Ovary (tissue), 3 donors: ENCODE measurements at regions not wholly inside any gene's neighbourhood (a gene's known extent, or its start where the extent isn't known, plus 50 kb on each side); places are given as distances from the start of the nearest gene placed in this dataset.

Experiments used
- POLR2A ChIP-seq: fragments of 450-650 bp; IDR thresholded peaks from one replicate; pipeline ENCODE4 v1.6.1; 2017; ENCODE audit warnings: antibody characterized with exemption, mild to moderate bottlenecking, moderate library complexity
- TF ChIP-seq, protein P1 (sequence below), 3 donors: fragments of 450-650 bp in 2 of 3; fragments of 200-600 bp in 1 of 3; IDR thresholded peaks; one replicate each; pipeline versions ENCODE4 v1.5.1 to v1.8.0; 2016 to 2022; ENCODE audit warnings: antibody characterized with exemption in 3 of 3, mild to moderate bottlenecking in 1 of 3
- donor health status: DM: no; HTN: no; CAD: no.

DNA sequence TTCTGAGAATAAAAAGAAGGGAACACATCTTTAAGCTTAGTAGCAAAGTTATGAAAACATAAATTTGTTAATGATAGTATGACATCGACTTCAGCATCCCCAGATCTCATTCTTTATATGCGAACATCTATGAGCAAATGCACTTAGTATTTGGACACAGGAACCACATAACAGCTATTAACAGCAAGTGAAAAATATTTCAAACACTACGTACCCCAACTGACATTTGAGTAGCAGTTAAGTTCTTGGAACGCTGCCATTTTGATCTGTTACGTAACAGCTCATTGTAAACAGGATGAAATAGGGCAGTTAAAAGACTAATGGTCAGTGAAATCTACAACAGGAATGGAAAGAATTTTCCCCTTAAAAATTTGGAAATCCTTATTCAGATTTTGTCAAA lies 428.9 kb downstream of the TNS3 start:
- TF ChIP-seq, protein P1, sequence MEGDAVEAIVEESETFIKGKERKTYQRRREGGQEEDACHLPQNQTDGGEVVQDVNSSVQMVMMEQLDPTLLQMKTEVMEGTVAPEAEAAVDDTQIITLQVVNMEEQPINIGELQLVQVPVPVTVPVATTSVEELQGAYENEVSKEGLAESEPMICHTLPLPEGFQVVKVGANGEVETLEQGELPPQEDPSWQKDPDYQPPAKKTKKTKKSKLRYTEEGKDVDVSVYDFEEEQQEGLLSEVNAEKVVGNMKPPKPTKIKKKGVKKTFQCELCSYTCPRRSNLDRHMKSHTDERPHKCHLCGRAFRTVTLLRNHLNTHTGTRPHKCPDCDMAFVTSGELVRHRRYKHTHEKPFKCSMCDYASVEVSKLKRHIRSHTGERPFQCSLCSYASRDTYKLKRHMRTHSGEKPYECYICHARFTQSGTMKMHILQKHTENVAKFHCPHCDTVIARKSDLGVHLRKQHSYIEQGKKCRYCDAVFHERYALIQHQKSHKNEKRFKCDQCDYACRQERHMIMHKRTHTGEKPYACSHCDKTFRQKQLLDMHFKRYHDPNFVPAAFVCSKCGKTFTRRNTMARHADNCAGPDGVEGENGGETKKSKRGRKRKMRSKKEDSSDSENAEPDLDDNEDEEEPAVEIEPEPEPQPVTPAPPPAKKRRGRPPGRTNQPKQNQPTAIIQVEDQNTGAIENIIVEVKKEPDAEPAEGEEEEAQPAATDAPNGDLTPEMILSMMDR (IDR thresholded peaks at IDR 0.05) = no peak
- no peak for TF ChIP-seq POLR2A
